Endothelial cell of umbilical vein (primary cell): ENCODE measurements at regions not wholly inside any gene's neighbourhood (a gene's known extent, or its start where the extent isn't known, plus 50 kb on each side); places are given as distances from the start of the nearest gene placed in this dataset.

Experiments used
- BruUV-seq: library from RNA; stranded (reverse); fragments of 400-500 nt; replicated peaks from 2 replicates; lab custom pipeline; 2021; lab: Mats Ljungman, UMichigan
- CTCF ChIA-PET: fragments of 300-600, 350-600 bp; sonication (Branson Sonifier 250); formaldehyde crosslinking; loops from one replicate; lab custom pipeline; 2021; ENCODE audit warnings: antibody characterized with exemption, inconsistent platforms; lab: Charles Lee
- POLR2A ChIA-PET: fragments of 300-600, 350-600 bp; sonication (Branson Sonifier 250); formaldehyde crosslinking; loops from one replicate; lab custom pipeline; 2021; ENCODE audit warnings: antibody characterized with exemption, inconsistent platforms; lab: Charles Lee
- DNase-seq: peaks from one replicate; pipeline ENCODE4 v3.0.0-alpha.2; 2011; ENCODE audit warnings: low read depth, low spot score
- FAIRE-seq: peaks from 2 replicates; lab custom pipeline; 2011; peaks lifted over from hg19 to GRCh38; lab: Jason Lieb, UNC
- H2AFZ ChIP-seq: 2 replicates; pipeline ENCODE4 v1.6.0; 2012; ENCODE audit warnings: low read depth, low read length, control low read depth, inconsistent platforms
- H3K27ac ChIP-seq: 2 replicates; pipeline ENCODE4 v1.5.1; 2011; ENCODE audit warnings: low read depth, mild to moderate bottlenecking, control low read depth, low read length, moderate library complexity; ENCODE audit not compliant: insufficient read depth
- H3K27me3 ChIP-seq, 2 experiments: 2 replicates each; pipeline versions ENCODE4 v1.6.0 to v1.6.1; 2011; ENCODE audit warnings: low read length in 2 of 2, mixed read lengths in 1 of 2; ENCODE audit not compliant: control insufficient read depth in 2 of 2, insufficient read depth in 2 of 2
- H3K36me3 ChIP-seq, 2 experiments: 2 replicates in 1 of 2; 3 replicates in 1 of 2; pipeline ENCODE4 v1.5.1; 2011; ENCODE audit warnings: low read length in 2 of 2, mild to moderate bottlenecking in 1 of 2, moderate library complexity in 1 of 2; ENCODE audit not compliant: control insufficient read depth in 2 of 2, insufficient read depth in 2 of 2; ENCODE audit errors: extremely low read depth in 1 of 2
- H3K4me1 ChIP-seq: 3 replicates; pipeline ENCODE4 v1.5.1; 2011; ENCODE audit warnings: mild to moderate bottlenecking, low read length; ENCODE audit not compliant: control insufficient read depth, insufficient read depth; ENCODE audit errors: extremely low read depth
- H3K4me2 ChIP-seq: 2 replicates; pipeline ENCODE4 v1.6.1; 2011; ENCODE audit warnings: low read length, control low read depth, mixed read lengths; ENCODE audit not compliant: insufficient read depth
- H3K4me3 ChIP-seq, 3 experiments: fragments of 200-600 bp in 1 of 3; sonication (generic), shearing (Covaris generic) in 1 of 3; replicated peaks in 1 of 3; 2 replicates each; pipeline ENCODE4 v1.5.1; 2011 to 2016; ENCODE audit warnings: control low read depth in 3 of 3, low read length in 3 of 3, mild to moderate bottlenecking in 2 of 3, inconsistent platforms in 1 of 3, low read depth in 1 of 3, moderate library complexity in 1 of 3; ENCODE audit not compliant: insufficient read depth in 1 of 3
- H3K79me2 ChIP-seq: 2 replicates; pipeline ENCODE4 v1.6.0; 2012; ENCODE audit warnings: low read length, inconsistent platforms; ENCODE audit not compliant: control insufficient read depth, insufficient read depth
- H3K9ac ChIP-seq: replicated peaks from 2 replicates; pipeline ENCODE3; 2011; ENCODE audit warnings: low read length, control low read depth; ENCODE audit not compliant: insufficient read depth; ENCODE audit errors: extremely low read depth
- H3K9me1 ChIP-seq: replicated peaks from 3 replicates; pipeline ENCODE4 v1.6.0; 2011; ENCODE audit warnings: mild to moderate bottlenecking, low read length; ENCODE audit not compliant: control insufficient read depth, insufficient read depth; ENCODE audit errors: extremely low read depth
- H3K9me3 ChIP-seq: replicated peaks from 2 replicates; pipeline ENCODE4 v1.5.1; 2012; ENCODE audit warnings: low read length, inconsistent platforms; ENCODE audit not compliant: control insufficient read depth, insufficient read depth
- H4K20me1 ChIP-seq: replicated peaks from 2 replicates; pipeline ENCODE3; 2011; ENCODE audit warnings: mild to moderate bottlenecking, low read length; ENCODE audit not compliant: control insufficient read depth, insufficient read depth; ENCODE audit errors: extremely low read depth
- EZH2 ChIP-seq: IDR thresholded peaks from 2 replicates; pipeline ENCODE4 v1.6.1; 2012; ENCODE audit warnings: borderline replicate concordance, low read depth, mild to moderate bottlenecking, moderate library complexity, low read length, inconsistent platforms; ENCODE audit not compliant: severe bottlenecking
- FOS ChIP-seq: IDR thresholded peaks from 2 replicates; pipeline ENCODE4 v1.6.1; 2011; ENCODE audit warnings: mild to moderate bottlenecking, low read length, moderate library complexity, borderline replicate concordance; ENCODE audit not compliant: insufficient read depth
- GATA2 ChIP-seq: IDR thresholded peaks from 2 replicates; pipeline ENCODE4 v1.7.0; 2011; ENCODE audit warnings: low read depth, mild to moderate bottlenecking, moderate library complexity, mixed read lengths, low read length; ENCODE audit not compliant: insufficient read length, insufficient read depth
- JUN ChIP-seq: IDR thresholded peaks from 2 replicates; pipeline ENCODE4 v1.6.1; 2011; ENCODE audit warnings: borderline replicate concordance, low read depth; ENCODE audit not compliant: insufficient read length, insufficient read depth
- MAX ChIP-seq: IDR thresholded peaks from 2 replicates; pipeline ENCODE4 v1.6.1; 2011; ENCODE audit not compliant: insufficient read depth, insufficient read length
- MYC ChIP-seq: IDR thresholded peaks from one replicate; pipeline ENCODE4 v1.6.1; 2011; ENCODE audit warnings: mild to moderate bottlenecking, low read depth, low read length
- POLR2A ChIP-seq: IDR thresholded peaks from 2 replicates; pipeline ENCODE4 v1.6.1; 2012; ENCODE audit warnings: low read depth, mild to moderate bottlenecking, control low read depth, low read length
- POLR2AphosphoS5 ChIP-seq: IDR thresholded peaks from 2 replicates; pipeline ENCODE4 v1.6.1; 2012; ENCODE audit warnings: low read depth, mild to moderate bottlenecking, control low read depth, low read length, moderate library complexity; ENCODE audit not compliant: insufficient read depth
- dilution Hi-C: fragments of 300-500 bp; cut with MboI; formaldehyde crosslinking; loops from one replicate; pipeline ENCODE4 v1.15.0; 2019; ENCODE audit warnings: low sequenced_read_pairs; ENCODE audit not compliant: extremely low pct_ligation_motif_present
- intact Hi-C: fragments of 100-400 bp; cut with micrococcal nuclease; formaldehyde crosslinking; loops from one replicate; pipeline ENCODE4 v1.10.0; 2022
- TF ChIP-seq, protein P1 (sequence below), 2 donors: IDR thresholded peaks; 1 replicate in 1 of 2; 2 replicates in 1 of 2; pipeline ENCODE4 v1.5.1; 2011; ENCODE audit warnings: low read length in 2 of 2, mild to moderate bottlenecking in 2 of 2, moderate library complexity in 2 of 2, control low read depth in 1 of 2, inconsistent platforms in 1 of 2, low read depth in 1 of 2; ENCODE audit not compliant: insufficient read depth in 1 of 2; ENCODE audit errors: extremely low read depth in 1 of 2

- no TSS peak for BruUV-seq
- FAIRE-seq: no peak
- no peak overlapping the region for H3K4me2 ChIP-seq
- H2AFZ ChIP-seq: no peak overlapping the region
- H3K4me3 ChIP-seq: no peak overlapping the region
- ChIA-PET CTCF (interaction anchor here (0.7 to 0.9 kb wide), 2 partner anchors 12 to 829 kb away, joined by 3 to 4 read pairs; no protein-coding TSS in a partner anchor), POLR2A (no interaction called here)
- no peaks in the 10 kb centered on the region for H3K9me1 ChIP-seq
- no peaks in the 10 kb centered on the region for H3K79me2 ChIP-seq
- no peak overlapping the region for H3K9ac ChIP-seq
- dilution Hi-C loops: no loop called here
- peaks cover 0 to 8% of the 10 kb centered on the region in 2 experiments for H3K27me3 ChIP-seq
- peaks cover 11% of the 10 kb centered on the region for H3K4me1 ChIP-seq
- no peaks in the 10 kb centered on the region for H3K9me3 ChIP-seq
- H3K36me3 ChIP-seq: no peaks in the 10 kb centered on the region
- intact Hi-C loops: no loop called here
- TF ChIP-seq GATA2: no peak
- no peak for TF ChIP-seq POLR2AphosphoS5
- TF ChIP-seq MAX: no peak
- no peak for TF ChIP-seq POLR2A
- TF ChIP-seq FOS: no peak
- TF ChIP-seq JUN: no peak
- TF ChIP-seq EZH2: no peak
- no peak for TF ChIP-seq MYC
- TF ChIP-seq, protein P1, sequence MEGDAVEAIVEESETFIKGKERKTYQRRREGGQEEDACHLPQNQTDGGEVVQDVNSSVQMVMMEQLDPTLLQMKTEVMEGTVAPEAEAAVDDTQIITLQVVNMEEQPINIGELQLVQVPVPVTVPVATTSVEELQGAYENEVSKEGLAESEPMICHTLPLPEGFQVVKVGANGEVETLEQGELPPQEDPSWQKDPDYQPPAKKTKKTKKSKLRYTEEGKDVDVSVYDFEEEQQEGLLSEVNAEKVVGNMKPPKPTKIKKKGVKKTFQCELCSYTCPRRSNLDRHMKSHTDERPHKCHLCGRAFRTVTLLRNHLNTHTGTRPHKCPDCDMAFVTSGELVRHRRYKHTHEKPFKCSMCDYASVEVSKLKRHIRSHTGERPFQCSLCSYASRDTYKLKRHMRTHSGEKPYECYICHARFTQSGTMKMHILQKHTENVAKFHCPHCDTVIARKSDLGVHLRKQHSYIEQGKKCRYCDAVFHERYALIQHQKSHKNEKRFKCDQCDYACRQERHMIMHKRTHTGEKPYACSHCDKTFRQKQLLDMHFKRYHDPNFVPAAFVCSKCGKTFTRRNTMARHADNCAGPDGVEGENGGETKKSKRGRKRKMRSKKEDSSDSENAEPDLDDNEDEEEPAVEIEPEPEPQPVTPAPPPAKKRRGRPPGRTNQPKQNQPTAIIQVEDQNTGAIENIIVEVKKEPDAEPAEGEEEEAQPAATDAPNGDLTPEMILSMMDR (IDR thresholded peaks at IDR 0.05; ENCODE audit: extremely low read depth in 1 of 2, insufficient read depth in 1 of 2, low read depth in 1 of 2, low read length in 2 of 2): no peak
- DNase-seq: no peak
- no peak overlapping the region for H3K27ac ChIP-seq
- H4K20me1 ChIP-seq: no peaks in the 10 kb centered on the region
Observed at GRCh38 chr13:97844151-97844550, 109.3 kb upstream of the IPO5 start.
